ENCODE measurements at regions not wholly inside any gene's neighbourhood (a gene's known extent, or its start where the extent isn't known, plus 50 kb on each side); places are given as distances from the start of the nearest gene placed in this dataset.

- no peak for DNase-seq
Measured at GRCh38 chr11:15625691-15626090, 511.0 kb downstream of the INSC start.

GRCh38 chr11:15627560-15627959, 512.8 kb downstream of the INSC start:
- no peak for DNase-seq

GRCh38 chr11:15629690-15630321, 515.1 kb downstream of the INSC start:
- no peak for DNase-seq

GRCh38 chr11:15630896-15631295, 516.2 kb downstream of the INSC start:
- DNase-seq = no peak

GRCh38 chr11:15635521-15635920, 520.8 kb downstream of the INSC start:
- no peak for DNase-seq

- no peak for DNase-seq
Measured at GRCh38 chr11:15636521-15637089, 521.9 kb downstream of the INSC start.

GRCh38 chr11:15638386-15638787, 523.7 kb downstream of the INSC start:
- DNase-seq = no peak

GRCh38 chr11:15640318-15640717, 525.6 kb downstream of the INSC start:
- DNase-seq = no peak

- DNase-seq = no peak
Measured at GRCh38 chr11:15641271-15642045, 526.7 kb downstream of the INSC start.

- DNase-seq = no peak
Measured at GRCh38 chr11:15645201-15645600, 530.5 kb downstream of the INSC start.

- no peak for DNase-seq
Measured at GRCh38 chr11:15649371-15650104, 534.8 kb downstream of the INSC start.

GRCh38 chr11:15650105-15650938, 535.6 kb downstream of the INSC start:
- peak; percentile 93 for DNase-seq

- DNase-seq = no peak
Measured at GRCh38 chr11:15651033-15651432, 536.3 kb downstream of the INSC start.

- DNase-seq = peak; percentile 7
Measured at GRCh38 chr11:15651816-15652215, 537.1 kb downstream of the INSC start.

- DNase-seq = no peak
Measured at GRCh38 chr11:15653191-15653710, 538.5 kb downstream of the INSC start.

GRCh38 chr11:15654451-15654850, 539.7 kb downstream of the INSC start:
- no peak for DNase-seq

GRCh38 chr11:15655552-15655951, 540.8 kb downstream of the INSC start:
- no peak for DNase-seq

- no peak for DNase-seq
Measured at GRCh38 chr11:15657264-15657663, 542.5 kb downstream of the INSC start.

GRCh38 chr11:15660496-15660895, 545.8 kb downstream of the INSC start:
- DNase-seq = no peak

GRCh38 chr11:15662285-15662684, 547.6 kb downstream of the INSC start:
- DNase-seq = no peak

GRCh38 chr11:15663777-15664218, 549.1 kb downstream of the INSC start:
- no peak for DNase-seq

- DNase-seq = no peak
Measured at GRCh38 chr11:15665368-15665871, 550.7 kb downstream of the INSC start.
